Muscle of leg (tissue), 3 donors: ENCODE measurements at regions not wholly inside any gene's neighbourhood (a gene's known extent, or its start where the extent isn't known, plus 50 kb on each side); places are given as distances from the start of the nearest gene placed in this dataset.
"Not testable (repeated sequence)": the region's sequence is repeated elsewhere in the genome, so short reads cannot be mapped to it uniquely, and the experiment has no call there.

Experiments
- DNase-seq: peaks from one replicate; pipeline ENCODE4 v3.0.0; 2013
- H3K27ac ChIP-seq: one replicate; pipeline ENCODE4 v1.5.1; 2013; ENCODE audit warnings: mild to moderate bottlenecking, low read length, control low read depth
- H3K27me3 ChIP-seq: one replicate; pipeline ENCODE4 v1.6.1; 2013; ENCODE audit warnings: low read length; ENCODE audit not compliant: control insufficient read depth, insufficient read depth
- H3K36me3 ChIP-seq: one replicate; pipeline ENCODE4 v1.6.1; 2013; ENCODE audit warnings: low read length; ENCODE audit not compliant: control insufficient read depth, insufficient read depth
- H3K4me1 ChIP-seq: one replicate; pipeline ENCODE4 v1.6.1; 2013; ENCODE audit warnings: low read length; ENCODE audit not compliant: control insufficient read depth, insufficient read depth
- H3K4me3 ChIP-seq: one replicate; pipeline ENCODE4 v1.5.1; 2013; ENCODE audit warnings: low read length, control low read depth
- H3K9me3 ChIP-seq: replicated peaks from 2 replicates; pipeline ENCODE4 v1.6.1; 2013; ENCODE audit warnings: low read depth, low read length; ENCODE audit not compliant: control insufficient read depth
- WGBS: methylation state at CpG from one replicate; pipeline ENCODE4 v1.1.5; 2013; ENCODE audit warnings: missing lambda C conversion rate; ENCODE audit not compliant: insufficient coverage; 5-methylcytosine and 5-hydroxymethylcytosine counted together

- no peak for DNase-seq
- no CpG with 5 or more reads among the region's 3 CpGs for WGBS
- H3K4me1 ChIP-seq, result peaks cover 19% of the 10 kb centered on the region
- no peaks in the 10 kb centered on the region for H3K9me3 ChIP-seq
- H3K4me3 ChIP-seq, result no peak overlapping the region
- H3K36me3 ChIP-seq, result no peaks in the 10 kb centered on the region
- no peak overlapping the region for H3K27ac ChIP-seq
- H3K27me3 ChIP-seq, result no peaks in the 10 kb centered on the region
Observed at GRCh38 chr11:110856340-110856739, 144.1 kb upstream of the ARHGAP20 start.

GRCh38 chr11:110855191-110855590 lies 143.0 kb upstream of the ARHGAP20 start:
- H3K4me1 ChIP-seq, result peaks cover 19% of the 10 kb centered on the region
- WGBS, result 0% methylated on average over 1 of the region's 1 CpG
- DNase-seq, result peak; percentile 93
- H3K4me3 ChIP-seq, result no peak overlapping the region
- no peaks in the 10 kb centered on the region for H3K27me3 ChIP-seq
- H3K27ac ChIP-seq, result peak overlapping the region; percentile 69
- no peaks in the 10 kb centered on the region for H3K9me3 ChIP-seq
- no peaks in the 10 kb centered on the region for H3K36me3 ChIP-seq

- Histone ChIP-seq H3K9me3 (no peaks in the 10 kb centered on the region), H3K4me1 (peaks cover 13% of the 10 kb centered on the region), H3K27ac (peak overlapping the region; percentile 82), H3K27me3 (no peaks in the 10 kb centered on the region), H3K4me3 (no peak overlapping the region), H3K36me3 (no peaks in the 10 kb centered on the region)
- WGBS, result no CpG with 5 or more reads among the region's 3 CpGs
- DNase-seq, result peak; percentile 95
Observed at GRCh38 chr11:110852921-110853490, 140.8 kb upstream of the ARHGAP20 start.

- no peak overlapping the region for H3K27ac ChIP-seq
- WGBS, result no CpG with 5 or more reads among the region's 3 CpGs
Observed at GRCh38 chr11:110850846-110851245, 138.6 kb upstream of the ARHGAP20 start.

GRCh38 chr11:110843053-110843452 lies 130.8 kb upstream of the ARHGAP20 start:
- no CpG with 5 or more reads among the region's 1 CpG for WGBS
- not testable (repeated sequence) for H3K27me3 ChIP-seq, H3K4me1 ChIP-seq, H3K9me3 ChIP-seq, DNase-seq, H3K36me3 ChIP-seq, H3K27ac ChIP-seq, H3K4me3 ChIP-seq

More at GRCh38 chr11:110850846-110851245, 138.6 kb upstream of the ARHGAP20 start:
- no peak for DNase-seq
- Histone ChIP-seq H3K4me1 (peaks cover 10% of the 10 kb centered on the region), H3K9me3 (no peaks in the 10 kb centered on the region), H3K4me3 (no peak overlapping the region), H3K27me3 (no peaks in the 10 kb centered on the region), H3K36me3 (no peaks in the 10 kb centered on the region)

- no peak for DNase-seq
- Histone ChIP-seq H3K4me1 (no peaks in the 10 kb centered on the region), H3K36me3 (no peaks in the 10 kb centered on the region), H3K27me3 (no peaks in the 10 kb centered on the region), H3K4me3 (no peak overlapping the region), H3K9me3 (no peaks in the 10 kb centered on the region), H3K27ac (no peak overlapping the region)
- no CpG with 5 or more reads among the region's 2 CpGs for WGBS
Observed at GRCh38 chr11:110838808-110839207, 126.6 kb upstream of the ARHGAP20 start.

GRCh38 chr11:110837603-110838002 lies 125.4 kb upstream of the ARHGAP20 start:
- Histone ChIP-seq H3K36me3 (no peaks in the 10 kb centered on the region), H3K27ac (no peak overlapping the region), H3K9me3 (no peaks in the 10 kb centered on the region), H3K4me3 (no peak overlapping the region), H3K4me1 (no peaks in the 10 kb centered on the region), H3K27me3 (no peaks in the 10 kb centered on the region)
- WGBS, result no CpG with 5 or more reads among the region's 3 CpGs
- no peak for DNase-seq

- no peak overlapping the region for H3K4me3 ChIP-seq
- no peaks in the 10 kb centered on the region for H3K27me3 ChIP-seq
- no peaks in the 10 kb centered on the region for H3K9me3 ChIP-seq
- no peak overlapping the region for H3K27ac ChIP-seq
- no peaks in the 10 kb centered on the region for H3K36me3 ChIP-seq
- DNase-seq, result no peak
- H3K4me1 ChIP-seq, result no peaks in the 10 kb centered on the region
- 90% methylated on average over 2 of the region's 8 CpGs for WGBS
Observed at GRCh38 chr11:110835106-110835505, 122.9 kb upstream of the ARHGAP20 start.

GRCh38 chr11:110833033-110833484 lies 120.8 kb upstream of the ARHGAP20 start:
- Histone ChIP-seq H3K27me3 (no peaks in the 10 kb centered on the region), H3K36me3 (no peaks in the 10 kb centered on the region), H3K9me3 (no peaks in the 10 kb centered on the region), H3K27ac (no peak overlapping the region), H3K4me3 (no peak overlapping the region), H3K4me1 (no peaks in the 10 kb centered on the region)
- no CpG with 5 or more reads among the region's 4 CpGs for WGBS
- DNase-seq, result no peak

- no peaks in the 10 kb centered on the region for H3K36me3 ChIP-seq
- no peak for DNase-seq
Observed at GRCh38 chr11:110832539-110832938, 120.3 kb upstream of the ARHGAP20 start.

GRCh38 chr11:110832080-110832479 lies 119.8 kb upstream of the ARHGAP20 start:
- Histone ChIP-seq H3K4me1 (no peaks in the 10 kb centered on the region), H3K27me3 (no peaks in the 10 kb centered on the region), H3K27ac (no peak overlapping the region), H3K36me3 (no peaks in the 10 kb centered on the region), H3K9me3 (no peaks in the 10 kb centered on the region), H3K4me3 (no peak overlapping the region)
- DNase-seq, result no peak
- WGBS, result no CpG with 5 or more reads among the region's 2 CpGs

More at GRCh38 chr11:110832539-110832938, 120.3 kb upstream of the ARHGAP20 start:
- Histone ChIP-seq H3K27ac (no peak overlapping the region), H3K4me3 (no peak overlapping the region), H3K9me3 (no peaks in the 10 kb centered on the region), H3K4me1 (no peaks in the 10 kb centered on the region), H3K27me3 (no peaks in the 10 kb centered on the region)
- WGBS, result no CpG with 5 or more reads among the region's 2 CpGs
